GM12878 (cell line): ENCODE measurements at regions not wholly inside any gene's neighbourhood (a gene's known extent, or its start where the extent isn't known, plus 50 kb on each side); places are given as distances from the start of the nearest gene placed in this dataset.

Source experiments
- ATF7 ChIP-seq: fragments of 450-650 bp; IDR thresholded peaks from 2 replicates; pipeline ENCODE4 v1.6.1; 2016; ENCODE audit warnings: low read depth, mild to moderate bottlenecking
- CBX3 ChIP-seq: fragments of 200-600 bp; sonication (generic); IDR thresholded peaks from 2 replicates; pipeline ENCODE4 v1.6.1; 2016; ENCODE audit warnings: low read depth, borderline replicate concordance
- CHD2 ChIP-seq: IDR thresholded peaks from 2 replicates; pipeline ENCODE4 v1.6.1; 2011; ENCODE audit warnings: low read depth, low read length, improper control_type of control experiment, borderline replicate concordance
- CHD4 ChIP-seq: fragments of 200-600 bp; sonication (generic); IDR thresholded peaks from 2 replicates; pipeline ENCODE4 v1.6.1; 2016; ENCODE audit warnings: mild to moderate bottlenecking
- HCFC1 ChIP-seq: fragments of 150-350 bp; IDR thresholded peaks from 2 replicates; pipeline ENCODE4 v1.6.1; 2014; ENCODE audit warnings: low read length
- HDAC2 ChIP-seq: fragments of 200-600 bp; sonication (generic); IDR thresholded peaks from 2 replicates; pipeline ENCODE4 v1.6.1; 2017
- IRF4 ChIP-seq: IDR thresholded peaks from 2 replicates; pipeline ENCODE4 v1.6.1; 2011; ENCODE audit warnings: low read depth, low read length
- MLLT1 ChIP-seq: fragments of 450-650 bp; IDR thresholded peaks from 2 replicates; pipeline ENCODE4 v1.6.1; 2016; ENCODE audit warnings: mild to moderate bottlenecking
- MTA3 ChIP-seq: IDR thresholded peaks from 2 replicates; pipeline ENCODE4 v1.6.1; 2012; ENCODE audit warnings: low read length, inconsistent platforms, borderline replicate concordance
- MYB ChIP-seq: fragments of 150-350 bp; IDR thresholded peaks from 2 replicates; pipeline ENCODE4 v1.6.1; 2014; ENCODE audit warnings: mild to moderate bottlenecking, low read depth, low read length, borderline replicate concordance
- NR2C1 ChIP-seq: fragments of 450-650 bp; IDR thresholded peaks from 2 replicates; pipeline ENCODE4 v1.6.1; 2017; ENCODE audit warnings: antibody characterized with exemption, mild to moderate bottlenecking, moderate library complexity
- NRF1 ChIP-seq: conservative IDR thresholded peaks from 2 replicates; pipeline ENCODE4 v1.6.1; 2011; ENCODE audit warnings: mild to moderate bottlenecking, low read depth, low read length, improper control_type of control experiment
- PKNOX1 ChIP-seq: fragments of 450-650 bp; IDR thresholded peaks from 2 replicates; pipeline ENCODE4 v1.6.1; 2016; ENCODE audit warnings: mild to moderate bottlenecking
- PML ChIP-seq: IDR thresholded peaks from 2 replicates; pipeline ENCODE4 v1.6.1; 2012; ENCODE audit warnings: low read length, inconsistent platforms
- POLR2A ChIP-seq: IDR thresholded peaks from 2 replicates; pipeline ENCODE4 v1.6.1; 2011; ENCODE audit warnings: low read depth, mild to moderate bottlenecking, low read length
- POU2F2 ChIP-seq: IDR thresholded peaks from 3 replicates; pipeline ENCODE4 v1.6.1; 2011; ENCODE audit warnings: low read depth, mild to moderate bottlenecking, low read length, borderline replicate concordance
- PRDM15 ChIP-seq: fragments of 450-650 bp; formaldehyde crosslinking; IDR thresholded peaks from 2 replicates; pipeline ENCODE4 v1.4.0; 2020; ENCODE audit warnings: mild to moderate bottlenecking, moderate library complexity
- RAD21 ChIP-seq: IDR thresholded peaks from 2 replicates; pipeline ENCODE4 v1.6.1; 2011; ENCODE audit warnings: mild to moderate bottlenecking, low read depth, low read length, moderate library complexity; ENCODE audit not compliant: insufficient read depth
- RCOR1 ChIP-seq: conservative IDR thresholded peaks from 2 replicates; pipeline ENCODE4 v1.6.1; 2012; ENCODE audit warnings: low read depth, low read length, improper control_type of control experiment
- RELB ChIP-seq: fragments of 450-650 bp; IDR thresholded peaks from 2 replicates; pipeline ENCODE4 v1.6.1; 2017; ENCODE audit warnings: low read depth, mild to moderate bottlenecking, moderate library complexity
- SIN3A ChIP-seq: IDR thresholded peaks from 2 replicates; pipeline ENCODE4 v1.6.1; 2012; ENCODE audit warnings: low read depth, low read length, improper control_type of control experiment
- SMARCA5 ChIP-seq: fragments of 450-650 bp; IDR thresholded peaks from 2 replicates; pipeline ENCODE4 v1.6.1; 2017; ENCODE audit warnings: mild to moderate bottlenecking
- SMC3 ChIP-seq: IDR thresholded peaks from 2 replicates; pipeline ENCODE4 v1.6.1; 2011; ENCODE audit warnings: low read length, improper control_type of control experiment, borderline replicate concordance
- STAT3 ChIP-seq: IDR thresholded peaks from 2 replicates; pipeline ENCODE4 v1.6.1; 2011; ENCODE audit warnings: low read depth, low read length, improper control_type of control experiment
- TCF7 ChIP-seq: IDR thresholded peaks from 2 replicates; pipeline ENCODE4 v1.6.1; 2014; ENCODE audit warnings: antibody characterized with exemption, borderline replicate concordance
- ZBED1 ChIP-seq: IDR thresholded peaks from 2 replicates; pipeline ENCODE4 v1.6.1; 2016; ENCODE audit warnings: borderline replicate concordance
- ZNF217 ChIP-seq: fragments of 450-650 bp; IDR thresholded peaks from 2 replicates; pipeline ENCODE4 v1.6.1; 2017; ENCODE audit warnings: antibody characterized with exemption, mild to moderate bottlenecking

- no peak; the same call in 1 of the 2 replicates for TF ChIP-seq RELB
- TF ChIP-seq CBX3, result no peak
- no peak for TF ChIP-seq CHD2
- 0 out of 2 replicates have a peak, but pooled peaks have one; percentile 29 for TF ChIP-seq IRF4
- TF ChIP-seq RAD21, result no peak
- no peak for TF ChIP-seq MYB
- TF ChIP-seq PML, result no peak
- TF ChIP-seq NR2C1, result no peak
- TF ChIP-seq ATF7, result peak; percentile 57; the same call in 1 of the 2 replicates
- TF ChIP-seq NRF1, result no peak
- TF ChIP-seq HCFC1, result no peak
- TF ChIP-seq MTA3, result no peak
- no peak for TF ChIP-seq PRDM15 (CRISPR knock-in tag)
- no peak for TF ChIP-seq SMC3
- no peak for TF ChIP-seq POLR2A
- TF ChIP-seq PKNOX1, result peak; percentile 77
- peak; percentile 65; the same call in 1 of the 2 replicates for TF ChIP-seq ZNF217
- peak; percentile 40; the same call in 1 of the 2 replicates for TF ChIP-seq MLLT1
- TF ChIP-seq SIN3A, result no peak
- no peak for TF ChIP-seq SMARCA5
- peak; percentile 63; the same call in 1 of the 3 replicates for TF ChIP-seq POU2F2
- no peak for TF ChIP-seq STAT3
- no peak for TF ChIP-seq HDAC2
- no peak for TF ChIP-seq RCOR1
- TF ChIP-seq TCF7, result no peak
- TF ChIP-seq CHD4, result no peak
- TF ChIP-seq ZBED1, result no peak
These were observed 491.1 kb upstream of the NR2F2 start (continued) for GRCh38 chr15:95839367-95839782.
